HCT116 (cell line): ENCODE measurements at regions not wholly inside any gene's neighbourhood (a gene's known extent, or its start where the extent isn't known, plus 50 kb on each side); places are given as distances from the start of the nearest gene placed in this dataset.

ENCODE experiments used
- ATAC-seq: fragments of 200-7000 bp; cut with Tn5 transposase; 2 replicates; pipeline ENCODE4 v1.9.1; 2020; ENCODE audit warnings: mild to moderate bottlenecking, moderate library complexity
- BruUV-seq: library from RNA; stranded (reverse); fragments of 400-500 nt; replicated peaks from 2 replicates; lab custom pipeline; 2021; lab: Mats Ljungman, UMichigan
- CTCF ChIA-PET: fragments of 300-600 bp; sonication (Branson Sonifier 250); formaldehyde crosslinking; loops from one replicate; lab custom pipeline; 2021; ENCODE audit warnings: antibody characterized with exemption; lab: Charles Lee
- POLR2A ChIA-PET: fragments of 300-600, 350-600 bp; sonication (Branson Sonifier 250); formaldehyde crosslinking; loops from one replicate; lab custom pipeline; 2021; ENCODE audit warnings: antibody characterized with exemption; lab: Charles Lee
- RAD21 ChIA-PET, 2 experiments: fragments of 300-600 bp; sonication (Branson Sonifier 250); formaldehyde crosslinking; loops; one replicate each; lab custom pipeline; 2023; ENCODE audit warnings: low total read pairs in 2 of 2; ENCODE audit not compliant: uncharacterized antibody in 2 of 2, unreplicated experiment in 2 of 2, low non-redundant PET in 1 of 2; lab: Charles Lee
- DNase-seq: peaks from one replicate; pipeline ENCODE4 v3.0.0-alpha.2; 2010; ENCODE audit warnings: low read depth, low spot score
- H2AFZ ChIP-seq: fragments of 200-600 bp; shearing (Covaris generic), sonication (generic); 2 replicates; pipeline ENCODE4 v1.6.1; 2017; ENCODE audit warnings: low read depth, mixed run types, mixed read lengths, antibody characterized with exemption, low read length; ENCODE audit not compliant: poor library complexity, severe bottlenecking
- H3K27ac ChIP-seq: 2 replicates; pipeline ENCODE4 v1.5.1; 2012; ENCODE audit warnings: low read depth, low read length
- H3K27me3 ChIP-seq: fragments of 200-600 bp; sonication (generic); 2 replicates; pipeline ENCODE4 v1.6.1; 2016; ENCODE audit warnings: mixed run types, low read length, mixed read lengths; ENCODE audit not compliant: insufficient read depth
- H3K36me3 ChIP-seq, 2 experiments: fragments of 200-500 bp in 1 of 2; fragments of 200-600 bp in 1 of 2; sonication (Bioruptor generic) in 1 of 2; sonication (generic) in 1 of 2; 2 replicates each; pipeline versions ENCODE4 v1.5.1 to v1.6.1; 2014 to 2016; ENCODE audit warnings: low read length in 2 of 2, inconsistent platforms in 1 of 2, mixed read lengths in 1 of 2, mixed run types in 1 of 2; ENCODE audit not compliant: insufficient read depth in 2 of 2, control insufficient read depth in 1 of 2
- H3K4me1 ChIP-seq, 2 experiments: fragments of 200-600 bp in 1 of 2; sonication (generic) in 1 of 2; 2 replicates each; pipeline versions ENCODE4 v1.5.1 to v1.6.1; 2012 to 2017; ENCODE audit warnings: low read length in 2 of 2, inconsistent platforms in 1 of 2, mild to moderate bottlenecking in 1 of 2, mixed read lengths in 1 of 2, mixed run types in 1 of 2, moderate library complexity in 1 of 2; ENCODE audit not compliant: insufficient read depth in 2 of 2, control insufficient read depth in 1 of 2
- H3K4me2 ChIP-seq: fragments of 200-600 bp; sonication (generic); 2 replicates; pipeline ENCODE4 v1.6.1; 2017; ENCODE audit warnings: mixed run types, low read length, mixed read lengths
- H3K4me3 ChIP-seq, 2 experiments: fragments of 200-600 bp in 1 of 2; sonication (generic) in 1 of 2; replicated peaks in 1 of 2; 2 replicates each; pipeline ENCODE4 v1.5.1; 2011 to 2016; ENCODE audit warnings: low read length in 2 of 2, control low read depth in 1 of 2, low read depth in 1 of 2, mild to moderate bottlenecking in 1 of 2, mixed read lengths in 1 of 2, mixed run types in 1 of 2
- H3K79me2 ChIP-seq: fragments of 200-600 bp; sonication (generic); 2 replicates; pipeline ENCODE4 v1.6.1; 2017; ENCODE audit warnings: mild to moderate bottlenecking, mixed run types, low read length, moderate library complexity, mixed read lengths; ENCODE audit not compliant: insufficient read depth
- H3K9ac ChIP-seq: fragments of 200-600 bp; sonication (generic); 2 replicates; pipeline ENCODE4 v1.6.1; 2016; ENCODE audit warnings: low read length, mixed read lengths
- H3K9me2 ChIP-seq: fragments of 200-600 bp; sonication (generic), shearing (Covaris generic); 2 replicates; pipeline ENCODE4 v1.6.1; 2017; ENCODE audit warnings: mixed run types, mild to moderate bottlenecking, moderate library complexity; ENCODE audit not compliant: insufficient read depth
- H3K9me3 ChIP-seq, 2 experiments: fragments of 200-500 bp in 1 of 2; fragments of 200-600 bp in 1 of 2; sonication (Bioruptor generic) in 1 of 2; sonication (generic) in 1 of 2; 2 replicates each; pipeline ENCODE4 v1.6.1; 2014 to 2017; ENCODE audit warnings: low read length in 2 of 2, mixed read lengths in 2 of 2, inconsistent platforms in 1 of 2, low read depth in 1 of 2, mild to moderate bottlenecking in 1 of 2, mixed run types in 1 of 2, moderate library complexity in 1 of 2; ENCODE audit not compliant: control insufficient read depth in 1 of 2, insufficient read depth in 1 of 2
- H4K20me1 ChIP-seq: fragments of 200-600 bp; sonication (generic), shearing (Covaris generic); 2 replicates; pipeline ENCODE4 v1.6.1; 2017; ENCODE audit warnings: mixed run types, mild to moderate bottlenecking, moderate library complexity; ENCODE audit not compliant: insufficient read depth
- ATF3 ChIP-seq: IDR thresholded peaks from 2 replicates; pipeline ENCODE4 v1.6.1; 2012
- CBX3 ChIP-seq: IDR thresholded peaks from 2 replicates; pipeline ENCODE4 v1.6.1; 2012; ENCODE audit warnings: low read depth
- CEBPB ChIP-seq: IDR thresholded peaks from 2 replicates; pipeline ENCODE4 v1.6.1; 2012; ENCODE audit warnings: low read depth
- CTCF ChIP-seq, 3 experiments: fragments of 200-600 bp in 1 of 3; sonication (generic) in 1 of 3; IDR thresholded peaks in 2 of 3; conservative IDR thresholded peaks in 1 of 3; 2 replicates each; pipeline ENCODE4 v1.5.1; 2012 to 2017; ENCODE audit warnings: low read depth in 2 of 3, low read length in 2 of 3, antibody characterized with exemption in 1 of 3, borderline replicate concordance in 1 of 3, control low read depth in 1 of 3, mild to moderate bottlenecking in 1 of 3, mixed read lengths in 1 of 3, mixed run types in 1 of 3, moderate library complexity in 1 of 3; ENCODE audit not compliant: insufficient read depth in 1 of 3
- EGR1 ChIP-seq: IDR thresholded peaks from 2 replicates; pipeline ENCODE4 v1.6.1; 2012; ENCODE audit warnings: low read depth
- ELF1 ChIP-seq: IDR thresholded peaks from 2 replicates; pipeline ENCODE4 v1.6.1; 2012; ENCODE audit warnings: low read depth, borderline replicate concordance
- EZH2phosphoT487 ChIP-seq: fragments of 200-600 bp; IDR thresholded peaks from 2 replicates; pipeline ENCODE4 v1.6.1; 2018; ENCODE audit warnings: antibody characterized with exemption, borderline replicate concordance
- FOSL1 ChIP-seq: IDR thresholded peaks from 2 replicates; pipeline ENCODE4 v1.6.1; 2012; ENCODE audit warnings: low read depth
- POLR2A ChIP-seq: IDR thresholded peaks from 2 replicates; pipeline ENCODE4 v1.7.0; 2011; ENCODE audit warnings: borderline replicate concordance; ENCODE audit not compliant: insufficient read depth, insufficient read length; ENCODE audit errors: extremely low read depth
- RAD21 ChIP-seq: IDR thresholded peaks from 2 replicates; pipeline ENCODE4 v1.6.1; 2012; ENCODE audit warnings: low read depth, mild to moderate bottlenecking
- SIN3A ChIP-seq: IDR thresholded peaks from 2 replicates; pipeline ENCODE4 v1.6.1; 2012; ENCODE audit warnings: low read depth
- SP1 ChIP-seq: IDR thresholded peaks from 2 replicates; pipeline ENCODE4 v1.6.1; 2012; ENCODE audit warnings: low read depth
- SRF ChIP-seq: IDR thresholded peaks from 2 replicates; pipeline ENCODE4 v1.6.1; 2012; ENCODE audit warnings: low read depth
- TCF7L2 ChIP-seq: IDR thresholded peaks from 2 replicates; pipeline ENCODE4 v1.7.0; 2011; ENCODE audit warnings: borderline replicate concordance, inconsistent platforms; ENCODE audit not compliant: insufficient read depth, insufficient read length; ENCODE audit errors: extremely low read depth
- ZBTB33 ChIP-seq: IDR thresholded peaks from 2 replicates; pipeline ENCODE4 v1.6.1; 2011; ENCODE audit warnings: mild to moderate bottlenecking, low read length, moderate library complexity; ENCODE audit not compliant: insufficient replicate concordance; ENCODE audit errors: extremely low read depth
- intact Hi-C: fragments of 100-400 bp; cut with micrococcal nuclease; formaldehyde crosslinking; loops from 2 replicates; pipeline ENCODE4 v1.10.0; 2022
- TF ChIP-seq, protein P1 (sequence below): IDR thresholded peaks from 2 replicates; pipeline ENCODE4 v1.6.1; 2012

GRCh38 chr18:55778788-55779690 lies 191.0 kb upstream of the TCF4 start:
- no peak for TF ChIP-seq ZBTB33
- no peak for TF ChIP-seq CTCF (IDR thresholded peaks at IDR 0.05 in 2 of 3, conservative IDR thresholded peaks at IDR 0.05 in 1 of 3; ENCODE audit: borderline replicate concordance in 1 of 3, insufficient read depth in 1 of 3, low read depth in 2 of 3, low read length in 2 of 3)
- TF ChIP-seq EGR1 = no peak
- no peak for TF ChIP-seq CBX3
- TF ChIP-seq EZH2phosphoT487 = no peak
- no peak for TF ChIP-seq SP1
- no peak for TF ChIP-seq SRF
- no peak for TF ChIP-seq FOSL1
- TF ChIP-seq POLR2A = no peak
- TF ChIP-seq TCF7L2 = no peak
- no peak for TF ChIP-seq SIN3A
- TF ChIP-seq ATF3 = no peak
- TF ChIP-seq ELF1 = no peak
- no peak for TF ChIP-seq RAD21
- no peak for TF ChIP-seq CEBPB
- TF ChIP-seq, protein P1, sequence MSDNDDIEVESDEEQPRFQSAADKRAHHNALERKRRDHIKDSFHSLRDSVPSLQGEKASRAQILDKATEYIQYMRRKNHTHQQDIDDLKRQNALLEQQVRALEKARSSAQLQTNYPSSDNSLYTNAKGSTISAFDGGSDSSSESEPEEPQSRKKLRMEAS = no peak
- no peaks in the 10 kb centered on the region for H4K20me1 ChIP-seq
- no peaks in the 10 kb centered on the region for H3K27me3 ChIP-seq
- ChIA-PET CTCF (no interaction called here), RAD21 (no interaction called here), POLR2A (no interaction called here)
- DNase-seq (no peak), ATAC-seq (no peak)
- H3K27ac ChIP-seq = no peak overlapping the region
- intact Hi-C loops = no loop called here
- H3K9me3 ChIP-seq = peaks cover 21 to 24% of the 10 kb centered on the region in 2 experiments; a peak in 2 of 4 replicates
- H3K4me1 ChIP-seq = no peaks in the 10 kb centered on the region
- H3K9me2 ChIP-seq = no peaks in the 10 kb centered on the region
- no TSS peak for BruUV-seq
- H3K9ac ChIP-seq = no peak overlapping the region
- no peak overlapping the region for H2AFZ ChIP-seq
- H3K4me3 ChIP-seq = no peak overlapping the region
- no peaks in the 10 kb centered on the region for H3K79me2 ChIP-seq
- H3K4me2 ChIP-seq = no peak overlapping the region
- no peaks in the 10 kb centered on the region for H3K36me3 ChIP-seq
